Activated T-cell treated with anti-CD3 and anti-CD28 coated beads, Interleukin-2, amount 50 U/mL, for 4 hours (primary cell): ENCODE measurements at regions not wholly inside any gene's neighbourhood (a gene's known extent, or its start where the extent isn't known, plus 50 kb on each side); places are given as distances from the start of the nearest gene placed in this dataset.
"Not testable (repeated sequence)": the region's sequence is repeated elsewhere in the genome, so short reads cannot be mapped to it uniquely, and the experiment has no call there.

Experiments
- ATAC-seq, 2 donors: fragments of 200-7000 bp; cut with Tn5 transposase; one replicate each; pipeline ENCODE4 v1.10.0; 2021
- DNase-seq: peaks from one replicate; pipeline ENCODE4 v3.0.0-alpha.2; 2020
- H3K27me3 Mint-ChIP-seq: one replicate; pipeline ENCODE4 v1.8.0; 2021; ENCODE audit warnings: low read depth, mixed read lengths
- H3K36me3 Mint-ChIP-seq: one replicate; pipeline ENCODE4 v1.8.0; 2022; ENCODE audit warnings: mixed read lengths; ENCODE audit not compliant: insufficient read depth
- H3K4me1 Mint-ChIP-seq: one replicate; pipeline ENCODE4 v1.8.0; 2021; ENCODE audit warnings: low read depth, mixed read lengths
- H3K4me3 Mint-ChIP-seq: one replicate; pipeline ENCODE4 v1.8.0; 2021; ENCODE audit warnings: mild to moderate bottlenecking, moderate library complexity, mixed read lengths
- H3K9me3 Mint-ChIP-seq: one replicate; pipeline ENCODE4 v1.8.0; 2021; ENCODE audit warnings: mixed read lengths

- Mint-ChIP-seq H3K4me1 (peaks cover 10% of the 10 kb centered on the region), H3K27me3 (peaks cover 74% of the 10 kb centered on the region), H3K9me3 (peaks cover 5% of the 10 kb centered on the region), H3K4me3 (peak overlapping the region; percentile 38), H3K36me3 (no peaks in the 10 kb centered on the region)
- no peak for DNase-seq
- peak; percentile 28 to 43 for ATAC-seq
These were observed 54.7 kb upstream of the EIF5 start for GRCh38 chr14:103279142-103280025.

GRCh38 chr14:103280278-103280928 lies 53.6 kb upstream of the EIF5 start:
- no peak for ATAC-seq
- Mint-ChIP-seq H3K36me3 (no peaks in the 10 kb centered on the region), H3K27me3 (peaks cover 70% of the 10 kb centered on the region), H3K4me1 (peaks cover 10% of the 10 kb centered on the region), H3K9me3 (no peaks in the 10 kb centered on the region), H3K4me3 (peak overlapping the region; percentile 33)
- no peak for DNase-seq

GRCh38 chr14:103281496-103282231 lies 52.4 kb upstream of the EIF5 start:
- Mint-ChIP-seq H3K4me3 (no peak overlapping the region), H3K27me3 (peaks cover 74% of the 10 kb centered on the region), H3K36me3 (no peaks in the 10 kb centered on the region), H3K9me3 (no peaks in the 10 kb centered on the region), H3K4me1 (peaks cover 10% of the 10 kb centered on the region)
- ATAC-seq (no peak), DNase-seq (no peak)

- H3K4me3 Mint-ChIP-seq, H3K4me1 Mint-ChIP-seq, H3K9me3 Mint-ChIP-seq, ATAC-seq, DNase-seq, H3K36me3 Mint-ChIP-seq: not testable (repeated sequence)
- peaks cover 80% of the 10 kb centered on the region for H3K27me3 Mint-ChIP-seq
These were observed 51.7 kb upstream of the EIF5 start for GRCh38 chr14:103282309-103282708.

DNA sequence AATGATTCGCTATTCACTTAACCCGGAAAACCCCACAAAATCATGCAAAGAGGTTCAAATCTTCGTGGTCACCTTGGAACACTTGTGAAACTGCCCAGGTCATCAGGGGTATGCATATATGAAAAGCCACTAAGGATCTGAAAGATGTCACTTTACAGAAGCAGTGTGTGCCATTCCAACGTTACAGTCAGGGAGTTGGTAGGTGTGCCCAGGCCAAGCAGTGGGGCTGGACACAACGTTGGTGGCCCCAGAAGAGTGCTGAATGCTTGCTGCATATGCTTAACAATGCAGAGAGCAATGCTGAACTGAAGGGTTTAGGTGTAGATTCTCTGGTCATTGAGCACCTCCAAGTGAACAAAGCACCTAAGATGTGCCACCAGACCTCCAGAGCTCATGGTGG lies 51.1 kb upstream of the EIF5 start:
- ATAC-seq (no peak), DNase-seq (no peak)
- H3K27me3 Mint-ChIP-seq: peaks cover 78% of the 10 kb centered on the region

DNA sequence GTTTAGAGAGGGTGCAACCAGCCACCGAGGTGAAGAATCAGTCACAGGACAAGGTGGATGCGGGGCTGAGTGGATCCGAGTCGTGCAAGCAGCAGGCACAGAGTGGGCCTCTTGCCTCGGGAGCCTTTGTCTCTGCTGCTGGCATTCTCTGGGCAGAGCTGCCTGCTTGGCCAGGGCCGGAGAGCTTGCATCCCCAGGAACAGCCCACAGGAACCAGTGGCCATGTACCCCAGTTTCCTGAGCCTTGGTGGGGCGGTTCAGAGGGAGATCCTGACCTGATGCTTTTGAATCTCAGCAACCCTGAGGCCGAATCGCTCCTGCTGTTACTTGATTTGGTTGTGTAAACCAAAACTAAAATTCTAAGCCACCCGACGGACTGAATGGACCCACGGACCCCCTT lies 50.1 kb upstream of the EIF5 start:
- no peaks in the 10 kb centered on the region for H3K36me3 Mint-ChIP-seq
- no peak overlapping the region for H3K4me3 Mint-ChIP-seq
- no peak for DNase-seq
- H3K27me3 Mint-ChIP-seq: peaks cover 73% of the 10 kb centered on the region
- H3K4me1 Mint-ChIP-seq: peaks cover 10% of the 10 kb centered on the region
- no peaks in the 10 kb centered on the region for H3K9me3 Mint-ChIP-seq
- no peak for ATAC-seq

More for the DNA sequence above, 51.1 kb upstream of the EIF5 start:
- H3K36me3 Mint-ChIP-seq: no peaks in the 10 kb centered on the region
- H3K4me1 Mint-ChIP-seq: peaks cover 10% of the 10 kb centered on the region
- no peak overlapping the region for H3K4me3 Mint-ChIP-seq
- H3K9me3 Mint-ChIP-seq: no peaks in the 10 kb centered on the region
